ENCODE measurements at regions not wholly inside any gene's neighbourhood (a gene's known extent, or its start where the extent isn't known, plus 50 kb on each side); places are given as distances from the start of the nearest gene placed in this dataset.

DNA sequence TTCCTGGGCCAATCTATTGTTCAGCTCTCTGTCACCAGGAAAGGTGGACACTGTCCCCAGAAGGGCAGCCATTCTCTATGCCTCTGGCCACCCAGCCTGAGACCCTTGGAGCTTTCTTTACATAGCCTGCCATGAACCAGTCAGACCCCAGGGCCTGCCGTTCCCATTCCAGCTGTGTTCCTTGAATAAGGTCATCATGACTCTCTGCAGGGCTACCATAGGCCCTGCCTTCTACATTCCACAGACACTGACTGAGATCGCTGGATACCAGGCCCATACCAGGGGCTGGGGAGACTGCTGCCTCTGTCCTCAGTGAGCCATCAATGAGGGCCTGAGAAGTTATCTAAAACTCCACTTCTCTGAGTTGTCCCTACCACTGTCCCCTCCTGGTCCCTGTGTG lies 75.5 kb downstream of the SYNE3 start:
- no peak for DNase-seq

DNA sequence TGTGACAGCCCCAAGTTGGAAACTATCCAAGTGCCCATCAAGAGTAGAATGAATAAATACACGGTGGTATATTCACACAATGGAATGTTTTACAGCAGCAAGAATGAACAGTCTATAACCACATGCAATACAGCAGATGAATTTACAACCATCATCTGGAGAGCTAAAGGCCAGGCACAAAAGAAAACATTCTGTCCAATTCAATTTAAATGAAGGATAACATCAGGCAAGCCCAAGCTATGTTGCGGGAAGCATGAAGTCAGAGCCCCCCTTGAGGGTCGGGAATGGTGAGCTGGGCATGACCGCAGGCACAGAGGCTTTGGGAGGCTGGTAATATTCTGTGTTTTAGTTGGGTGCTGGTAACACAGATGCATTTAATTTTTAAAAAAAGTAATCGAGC lies 76.0 kb downstream of the SYNE3 start:
- DNase-seq, result no peak

DNA sequence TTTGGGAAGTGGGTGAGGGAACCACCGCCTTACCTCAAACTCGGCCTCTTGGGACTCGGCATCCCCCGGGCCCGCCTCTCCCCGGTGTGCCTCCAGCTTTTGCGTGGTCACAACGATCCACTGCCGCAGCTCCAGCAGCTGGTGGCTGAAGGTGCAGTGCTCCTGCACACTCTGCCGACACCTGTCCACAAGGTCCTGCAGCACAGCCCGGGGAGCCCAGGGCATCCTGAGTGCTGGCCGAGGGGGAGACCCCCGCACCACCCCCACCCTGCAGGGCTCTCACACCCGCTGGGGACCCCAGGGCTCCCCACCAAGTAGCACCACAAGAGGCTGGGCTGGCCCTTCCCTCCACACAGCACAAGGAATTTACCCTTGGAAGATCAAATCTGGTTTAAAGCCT lies 76.6 kb downstream of the SYNE3 start:
- DNase-seq, result no peak

DNA sequence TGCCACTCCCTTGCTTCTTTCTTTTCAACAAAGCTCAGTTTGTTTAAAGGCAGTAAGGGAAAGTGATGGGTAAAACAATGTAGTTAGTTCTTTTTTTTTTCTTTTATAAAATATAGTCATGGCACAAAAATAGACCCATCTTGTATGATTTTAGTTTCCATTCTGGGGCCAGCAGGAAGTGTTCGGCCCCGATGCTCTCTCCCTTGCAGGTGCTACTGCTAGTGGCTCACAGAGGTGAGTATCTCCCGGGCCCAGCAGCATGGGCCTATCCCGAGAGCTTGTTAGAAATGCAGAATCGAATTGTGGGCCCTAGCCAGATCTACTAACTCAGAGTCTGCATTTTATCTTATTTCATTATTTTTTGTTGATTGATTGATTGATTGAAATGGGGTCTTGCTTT lies 78.7 kb downstream of the SYNE3 start:
- DNase-seq, result no peak

DNA sequence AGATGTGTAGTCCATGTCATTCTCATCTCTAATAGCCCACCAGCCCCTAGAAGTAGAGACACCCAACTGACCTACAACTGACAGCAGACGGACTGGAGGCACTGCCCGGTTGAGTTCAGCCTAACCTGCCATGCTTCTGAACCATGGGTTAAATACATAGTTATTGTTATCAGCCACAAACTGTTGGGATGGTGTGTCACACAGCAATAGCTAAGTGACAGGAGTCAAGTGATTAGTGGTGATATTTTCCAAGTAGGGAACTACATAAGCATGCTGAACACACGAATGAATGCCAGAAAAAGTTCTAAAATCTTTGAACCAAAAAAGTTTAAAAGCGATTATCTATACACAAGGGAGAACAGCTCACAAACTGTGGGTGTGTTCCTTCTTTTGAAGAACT lies 80.1 kb downstream of the SYNE3 start:
- no peak for DNase-seq

DNA sequence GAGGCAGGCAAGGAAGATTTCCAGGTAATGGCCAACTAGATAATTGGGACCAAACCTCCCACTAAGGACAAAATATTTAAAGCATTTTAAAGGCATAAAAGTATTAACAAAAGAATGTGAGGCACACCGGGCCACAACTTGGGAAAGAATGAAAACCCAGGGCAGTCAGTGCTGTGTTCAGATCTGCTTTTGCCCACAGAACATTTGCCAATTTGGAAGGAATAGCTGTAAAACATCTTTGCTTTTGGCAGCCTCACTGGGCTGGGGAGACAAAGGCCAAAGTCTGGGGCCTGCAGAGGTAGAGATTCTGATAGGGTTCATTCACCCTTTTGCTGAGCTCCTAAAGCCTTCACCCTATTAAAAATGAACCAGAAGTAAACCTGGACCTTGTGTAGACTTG lies 82.3 kb downstream of the SYNE3 start:
- DNase-seq, result no peak

DNA sequence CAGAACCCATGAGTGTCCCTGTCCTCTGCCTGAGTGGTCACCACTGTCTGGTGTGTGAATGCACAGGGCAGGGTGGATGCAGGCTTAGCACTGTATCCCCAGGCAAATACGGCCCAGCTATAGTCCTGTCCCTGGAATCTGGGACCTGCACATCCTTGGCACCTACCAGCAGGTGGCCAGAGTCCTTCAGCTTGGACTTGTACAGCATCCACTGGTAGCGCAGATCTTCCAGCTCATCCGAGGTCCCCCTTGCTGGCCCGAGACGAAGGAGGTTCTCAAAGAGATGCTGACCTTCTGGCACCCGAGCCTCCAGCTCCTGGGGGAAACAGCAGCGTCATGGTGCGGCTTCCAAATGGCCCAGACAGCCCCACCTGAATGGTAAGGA lies 83.4 kb downstream of the SYNE3 start:
- no peak for DNase-seq

DNA sequence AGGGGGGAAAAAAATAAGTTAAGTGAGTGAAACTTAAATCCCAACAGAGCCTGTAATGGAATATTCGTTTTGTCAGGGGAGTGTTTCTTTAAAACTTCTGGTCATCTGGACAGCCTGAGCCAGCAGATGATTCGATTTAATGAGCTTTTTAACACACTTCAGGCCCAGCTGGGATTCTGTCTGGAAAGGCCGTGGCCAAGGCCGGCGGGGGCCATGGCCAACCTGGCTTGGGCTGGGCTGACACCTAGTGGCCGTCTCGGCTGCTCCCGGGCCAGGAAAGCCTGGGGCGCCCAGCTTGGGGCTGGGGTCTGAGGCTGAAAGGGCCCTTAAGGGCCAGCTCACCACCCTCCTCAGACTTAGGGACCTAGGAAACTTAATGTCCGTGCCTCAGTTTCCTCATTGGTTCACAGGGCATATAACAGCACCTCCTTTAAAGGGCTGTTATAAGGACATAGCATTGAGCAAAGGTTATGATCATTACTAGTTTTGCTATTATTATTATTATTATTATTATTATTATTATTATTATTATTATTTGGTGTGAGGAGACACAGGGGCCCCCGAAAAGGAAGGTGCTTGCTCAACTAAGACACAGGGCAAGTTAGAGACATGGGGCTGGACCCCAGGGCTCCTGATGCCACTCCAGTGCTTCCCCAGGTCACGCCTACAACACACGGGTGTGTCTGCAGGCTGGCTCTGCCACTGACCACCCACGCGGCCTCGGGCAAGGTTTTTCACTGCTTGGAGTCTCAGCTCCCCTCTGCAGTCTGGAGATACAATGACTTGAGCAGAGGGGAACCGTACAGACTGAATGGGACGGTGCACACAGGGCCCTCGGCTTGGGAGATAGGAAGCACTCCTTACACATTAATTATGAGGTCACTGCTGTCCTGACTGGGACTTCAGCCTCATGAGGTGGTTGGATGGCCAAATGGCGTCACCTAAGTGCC lies 84.0 kb downstream of the SYNE3 start:
- no peak for DNase-seq

DNA sequence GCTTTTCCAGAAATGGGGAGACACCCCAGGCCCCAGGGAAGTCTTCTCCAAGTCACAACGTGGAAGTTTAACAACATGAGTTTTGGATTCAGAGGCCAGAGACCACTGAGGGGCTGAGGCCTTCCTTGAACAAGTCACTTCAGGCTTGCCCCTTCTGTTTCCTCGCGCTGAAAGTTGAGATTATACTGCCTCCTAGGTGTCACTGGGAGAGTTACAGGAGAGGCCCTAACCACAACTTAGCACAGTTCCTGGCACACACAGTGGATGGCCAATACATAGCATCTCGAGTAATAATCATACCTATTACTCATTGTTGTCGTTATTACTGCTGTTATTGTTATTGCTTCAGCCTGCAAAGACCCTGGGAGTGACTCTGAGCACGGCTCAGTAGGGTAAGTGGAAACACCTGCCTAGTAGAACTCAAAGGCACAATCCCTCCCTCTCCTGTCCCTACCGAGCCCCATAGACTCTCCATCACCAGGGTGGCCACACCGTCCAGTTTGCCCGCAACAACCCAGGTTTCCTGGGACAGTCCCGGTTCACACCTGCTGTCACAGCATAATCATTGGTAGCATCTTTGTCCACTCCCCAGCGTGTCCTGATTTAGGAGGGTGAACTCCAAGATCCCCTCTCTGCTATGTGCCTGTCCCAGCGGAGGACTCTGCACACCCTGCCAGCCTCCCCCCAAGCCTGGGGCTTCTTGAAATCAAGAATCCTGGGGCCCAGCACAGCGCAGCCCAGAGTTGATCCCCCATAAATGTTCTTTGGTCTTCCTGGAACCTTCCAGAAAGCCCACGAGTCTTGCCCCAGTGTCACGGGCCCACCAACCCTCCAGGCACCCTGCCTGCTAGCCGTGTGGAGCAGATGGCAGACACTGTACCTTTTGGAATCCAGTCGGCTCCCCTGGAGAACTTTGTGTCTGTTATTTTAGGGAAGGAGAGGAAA lies 85.0 kb downstream of the SYNE3 start:
- DNase-seq, result no peak

DNA sequence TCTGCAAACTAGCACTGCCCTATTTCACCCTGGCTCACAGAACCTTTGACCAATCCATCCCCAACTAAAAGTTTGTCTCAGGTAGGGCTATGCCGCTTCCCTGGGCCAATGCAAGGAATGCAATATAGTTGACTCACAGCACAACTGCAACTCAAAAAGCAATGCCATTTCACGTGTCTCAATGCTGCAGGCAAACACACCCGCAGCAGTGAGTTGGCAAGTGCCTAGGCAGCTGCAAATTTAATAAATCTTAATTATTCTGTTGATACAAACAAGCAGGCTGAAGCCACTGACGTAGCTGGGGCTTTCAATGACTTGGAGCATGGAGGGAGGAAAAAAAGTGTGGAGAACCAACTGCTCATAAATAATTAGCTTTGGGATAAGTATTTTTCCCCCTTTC lies 87.9 kb downstream of the SYNE3 start:
- no peak for DNase-seq

DNA sequence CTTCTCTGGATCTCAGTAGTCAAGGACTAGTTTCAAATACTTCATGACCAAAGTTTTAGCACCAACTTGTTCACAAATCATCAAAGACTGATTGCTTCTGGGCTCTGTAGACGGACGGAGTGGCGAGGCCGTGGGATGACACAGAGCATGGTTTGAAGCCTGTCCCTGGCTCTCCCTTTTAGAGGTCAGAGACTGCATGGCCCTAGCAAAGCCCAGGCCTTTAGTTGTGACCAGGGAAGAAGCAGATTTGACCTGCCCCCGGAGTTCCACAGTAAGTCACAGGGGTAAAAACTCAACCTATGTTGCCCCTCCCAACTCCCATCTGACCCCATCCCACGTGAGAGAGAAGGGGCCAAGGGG lies 90.4 kb downstream of the SYNE3 start:
- DNase-seq, result no peak

DNA sequence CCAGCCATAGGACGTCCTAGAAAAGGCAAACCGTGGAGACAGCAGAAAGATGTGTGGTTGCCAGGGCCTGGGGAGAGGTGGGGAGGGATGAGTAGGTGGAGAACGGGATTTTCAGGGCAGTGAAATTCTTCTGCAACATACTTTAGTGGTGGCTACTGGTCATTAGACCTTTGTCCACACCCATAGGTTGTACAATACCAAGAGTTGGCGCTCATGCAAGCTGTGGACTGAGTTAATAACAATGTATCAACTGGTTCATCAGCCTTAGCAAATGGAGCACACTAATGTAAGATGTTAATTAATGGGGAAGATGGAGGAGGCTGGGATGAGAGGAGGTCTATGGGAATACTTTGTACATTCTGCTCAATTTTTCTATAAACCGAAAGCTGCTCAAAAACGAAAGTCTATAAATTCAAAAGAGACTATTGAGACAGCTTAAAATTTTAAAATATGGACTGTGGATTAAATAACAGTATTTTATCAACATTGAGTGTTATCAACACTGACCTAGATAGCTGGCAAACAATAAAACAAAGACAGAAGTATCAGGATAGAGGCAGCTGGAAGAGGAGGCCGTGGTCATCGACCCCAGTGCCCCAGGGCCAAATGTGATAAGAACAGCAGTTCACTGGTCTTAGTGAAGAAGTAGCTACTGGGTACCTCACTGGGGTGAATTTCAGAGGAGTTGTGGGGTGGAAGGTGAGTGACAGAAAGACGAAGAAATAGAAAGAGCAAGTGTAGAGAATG lies 90.9 kb downstream of the SYNE3 start:
- no peak for DNase-seq

DNA sequence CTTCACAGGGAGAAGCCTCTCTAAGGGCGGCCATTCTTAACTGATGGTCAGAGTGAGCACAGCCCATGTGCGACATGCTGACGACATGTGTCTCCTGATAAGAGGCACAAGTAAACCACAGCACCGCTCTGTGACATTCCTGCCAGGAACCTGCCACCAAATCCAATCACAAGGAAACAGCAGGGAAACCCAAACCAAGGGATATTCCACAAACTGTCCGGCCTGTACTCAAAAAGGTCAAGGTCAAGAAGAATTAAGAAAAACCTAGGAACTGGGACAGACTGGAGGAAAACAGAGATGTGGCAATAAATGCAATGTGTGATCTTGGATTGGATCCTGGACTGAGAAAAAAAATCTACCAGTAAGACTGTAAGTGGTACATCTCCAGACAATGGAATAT lies 91.9 kb downstream of the SYNE3 start:
- no peak for DNase-seq

DNA sequence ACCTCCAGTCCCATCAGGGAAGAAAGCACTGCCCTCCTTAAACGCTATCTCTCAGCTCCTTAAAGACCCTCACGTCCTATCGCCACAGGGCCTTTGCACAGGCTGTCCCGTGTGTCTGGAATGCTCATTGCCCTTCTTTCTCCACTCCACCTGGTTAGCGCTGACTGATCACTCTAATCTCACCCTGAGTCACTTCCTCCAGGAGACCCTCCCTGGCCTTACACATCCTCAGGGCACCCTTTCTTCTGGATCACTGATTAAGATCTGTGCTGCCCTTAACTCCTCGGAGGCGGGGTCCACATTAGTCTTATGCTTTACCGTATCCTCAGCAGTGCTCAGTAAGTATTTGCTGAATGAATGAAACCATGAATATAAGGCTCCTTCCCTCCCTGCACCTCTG lies 94.7 kb downstream of the SYNE3 start:
- no peak for DNase-seq

DNA sequence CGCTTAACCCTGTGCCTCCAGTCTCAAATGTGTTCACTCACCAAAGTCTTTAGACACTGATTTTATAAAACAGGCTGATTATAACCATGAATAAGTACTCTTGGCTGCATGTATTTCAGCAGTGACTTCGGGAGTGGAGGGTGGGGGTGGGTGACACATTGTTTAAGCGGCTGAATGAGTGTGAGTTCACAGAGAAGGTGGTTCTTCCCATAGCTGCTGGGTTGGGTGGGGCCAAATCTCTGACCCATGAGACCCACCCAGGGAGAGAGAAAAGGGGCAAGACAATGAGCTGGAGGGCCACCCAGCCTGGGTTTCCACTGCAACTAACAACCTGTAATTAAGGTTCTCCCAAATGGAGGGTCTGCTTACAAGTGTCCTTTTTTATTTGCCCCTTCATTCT lies 96.4 kb downstream of the SYNE3 start:
- no peak for DNase-seq

DNA sequence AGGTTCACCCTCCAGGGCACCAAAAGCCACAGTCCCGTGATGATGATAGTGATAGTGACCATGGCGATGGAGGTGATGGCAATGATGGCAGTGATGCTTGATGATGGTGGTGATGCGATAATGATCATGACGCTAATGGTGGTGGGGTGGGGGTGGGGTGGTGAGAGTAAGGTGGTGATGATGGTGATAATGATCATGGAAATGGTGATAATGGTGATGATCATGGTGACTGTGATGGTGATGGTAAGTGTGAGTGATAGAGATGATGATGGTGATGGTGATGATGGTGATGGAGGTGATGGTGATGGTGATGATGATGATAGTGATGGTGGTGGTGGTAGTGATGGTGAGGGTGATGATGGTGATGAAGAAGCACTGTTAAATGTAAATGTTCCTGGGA lies 96.9 kb downstream of the SYNE3 start:
- DNase-seq, result no peak

DNA sequence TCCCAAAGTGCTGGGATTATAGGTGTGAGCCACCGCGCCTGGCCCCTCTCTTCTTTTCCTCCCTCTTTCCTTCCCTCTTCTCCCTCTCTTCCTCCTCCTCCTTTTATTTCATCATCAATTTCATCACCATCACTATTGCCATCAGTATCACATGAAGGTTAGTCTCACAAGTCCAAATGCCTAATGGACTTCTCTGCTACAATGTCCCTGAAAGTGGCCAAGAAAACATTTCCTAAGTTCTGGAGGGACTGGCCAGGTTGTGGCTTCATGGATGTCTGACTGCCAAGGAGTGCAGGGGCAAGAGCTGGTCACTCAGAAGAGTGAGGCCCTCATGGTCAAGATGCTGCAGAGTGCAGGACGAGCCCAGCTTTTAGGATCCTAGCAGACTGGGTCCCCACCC lies 97.6 kb downstream of the SYNE3 start:
- no peak for DNase-seq

DNA sequence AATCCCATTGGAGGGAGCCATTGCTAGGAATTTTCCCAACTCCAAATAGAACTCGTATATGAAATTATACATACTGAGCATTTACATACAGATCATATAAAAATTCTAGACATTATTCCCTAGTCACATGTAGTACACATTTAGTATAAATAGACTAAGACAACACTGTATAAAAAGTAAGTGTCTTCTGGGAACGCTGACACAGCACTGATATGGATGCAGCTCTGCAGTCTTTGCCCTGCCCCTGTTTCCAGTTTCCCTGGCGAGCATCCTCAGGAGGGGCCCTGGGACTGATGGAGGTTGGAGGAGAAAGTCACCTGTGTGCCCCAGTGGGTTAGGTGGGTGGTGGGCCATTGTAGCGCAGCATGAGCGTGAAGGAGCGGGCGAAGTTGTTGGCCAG lies 97.8 kb upstream of the CLMN start:
- no peak for DNase-seq

DNA sequence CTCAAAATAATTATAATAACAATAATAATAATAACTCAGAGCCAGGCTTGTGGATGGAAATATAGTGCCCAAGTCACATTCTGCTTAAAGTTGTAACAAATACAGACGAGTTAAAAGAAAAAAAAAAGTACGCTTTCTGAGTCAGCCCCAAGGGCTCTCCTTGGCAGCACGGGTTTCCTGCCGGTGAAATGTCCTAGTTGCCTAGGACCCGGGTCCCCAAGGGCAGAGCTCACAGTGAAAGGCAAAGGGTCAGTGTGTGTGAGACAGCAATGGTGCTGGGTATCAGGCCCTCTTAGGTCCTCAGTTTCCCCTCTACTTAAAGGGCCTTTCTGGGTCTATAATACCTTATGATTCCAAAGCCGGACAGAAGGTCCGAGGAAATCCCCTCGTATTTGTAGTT lies 96.3 kb upstream of the CLMN start:
- no peak for DNase-seq

DNA sequence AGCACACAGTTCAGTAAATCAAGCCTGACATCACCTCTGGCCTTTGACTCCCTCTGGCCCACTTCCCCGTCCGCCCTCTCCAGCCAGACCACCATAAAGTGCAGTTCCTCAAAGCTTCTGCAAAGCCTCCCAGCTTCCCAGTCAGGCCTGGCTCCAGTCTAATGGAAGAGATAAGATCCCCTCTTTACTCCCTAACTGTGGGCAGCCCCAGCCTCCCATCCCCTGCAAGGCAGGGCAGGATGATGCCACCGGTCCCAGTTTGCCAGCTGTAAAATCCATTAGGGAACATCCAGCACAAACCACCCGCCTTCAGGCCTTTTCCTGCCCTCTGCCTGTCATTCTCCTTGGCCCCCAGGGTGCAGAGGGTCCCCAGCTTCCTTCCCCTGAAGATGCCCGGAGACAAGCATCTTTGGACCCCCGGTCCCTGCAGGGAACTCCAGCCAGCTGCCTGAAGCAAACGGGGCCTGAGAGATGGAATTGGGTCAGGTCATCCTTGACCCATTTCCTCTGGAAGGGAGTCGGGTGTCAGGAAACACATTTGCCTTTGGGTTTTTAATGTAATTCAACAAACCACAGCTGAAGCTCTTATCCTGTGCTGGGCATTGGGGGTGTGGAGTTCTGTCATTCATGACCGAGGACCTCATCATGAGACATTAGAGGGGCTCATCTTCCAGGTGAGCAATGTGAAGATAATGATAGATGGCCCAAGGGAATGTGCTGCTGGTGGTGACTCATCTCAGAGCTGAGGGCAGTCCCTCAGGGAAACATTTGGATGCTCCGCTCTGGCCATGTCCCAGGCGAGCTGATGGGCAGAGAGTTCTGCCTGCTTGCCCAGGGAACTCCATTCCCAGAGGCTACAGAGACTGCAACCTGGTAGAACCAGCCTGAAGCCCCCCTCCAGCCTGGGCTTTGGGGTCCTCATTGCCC lies 93.8 kb upstream of the CLMN start:
- no peak for DNase-seq

DNA sequence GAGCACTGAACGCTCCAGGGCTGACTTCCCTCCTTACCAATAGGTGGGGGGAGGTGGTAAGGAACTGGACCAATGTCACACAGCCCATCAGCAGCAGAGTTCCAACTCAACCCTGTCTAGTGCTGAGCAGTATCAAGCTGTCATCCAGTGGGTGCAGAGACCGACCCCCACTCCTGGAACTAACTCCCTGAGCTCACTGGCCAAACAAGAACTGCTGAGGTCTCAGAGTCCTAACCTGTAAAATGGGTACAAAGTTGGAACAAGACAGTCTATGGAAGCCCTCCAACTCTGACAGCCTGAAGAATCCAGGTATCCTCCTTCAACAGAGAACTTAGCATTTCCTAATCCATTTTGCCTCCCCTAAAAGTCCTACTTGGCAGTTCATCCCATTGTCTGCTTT lies 91.1 kb upstream of the CLMN start:
- no peak for DNase-seq
